H1 (cell line): ENCODE measurements at regions not wholly inside any gene's neighbourhood (a gene's known extent, or its start where the extent isn't known, plus 50 kb on each side); places are given as distances from the start of the nearest gene placed in this dataset.

Experiments used
- BCL11A ChIP-seq, 2 experiments: IDR thresholded peaks; one replicate each; pipeline ENCODE4 v1.6.1; 2011; ENCODE audit warnings: low read depth in 2 of 2, low read length in 2 of 2, mild to moderate bottlenecking in 2 of 2
- CBX8 ChIP-seq: fragments of 300-800, 300-1000 bp; sonication (generic); IDR thresholded peaks from 2 replicates; pipeline ENCODE4 v1.7.1; 2016; ENCODE audit warnings: low read depth, low read length, borderline replicate concordance
- HDAC2 ChIP-seq, 2 experiments: fragments of 300-600 bp in 1 of 2; sonication (generic) in 1 of 2; IDR thresholded peaks; 2 replicates each; pipeline ENCODE4 v1.6.1; 2011 to 2012; ENCODE audit warnings: low read depth in 2 of 2, low read length in 2 of 2, mild to moderate bottlenecking in 2 of 2, moderate library complexity in 2 of 2, borderline replicate concordance in 1 of 2, inconsistent platforms in 1 of 2
- RBBP5 ChIP-seq: IDR thresholded peaks from 2 replicates; pipeline ENCODE4 v1.7.1; 2012; ENCODE audit warnings: low read depth, mild to moderate bottlenecking, inconsistent platforms, low read length, moderate library complexity, borderline replicate concordance
- RXRA ChIP-seq: IDR thresholded peaks from 2 replicates; pipeline ENCODE4 v1.6.1; 2011; ENCODE audit warnings: low read depth, mild to moderate bottlenecking, low read length, moderate library complexity; ENCODE audit not compliant: insufficient read depth
- SIX5 ChIP-seq: IDR thresholded peaks from 2 replicates; pipeline ENCODE4 v1.6.1; 2011; ENCODE audit warnings: mild to moderate bottlenecking, low read depth, low read length
- TF ChIP-seq, protein P1 (sequence below): IDR thresholded peaks from 2 replicates; pipeline ENCODE4 v1.6.1; 2011; ENCODE audit warnings: low read length, improper control_type of control experiment

DNA sequence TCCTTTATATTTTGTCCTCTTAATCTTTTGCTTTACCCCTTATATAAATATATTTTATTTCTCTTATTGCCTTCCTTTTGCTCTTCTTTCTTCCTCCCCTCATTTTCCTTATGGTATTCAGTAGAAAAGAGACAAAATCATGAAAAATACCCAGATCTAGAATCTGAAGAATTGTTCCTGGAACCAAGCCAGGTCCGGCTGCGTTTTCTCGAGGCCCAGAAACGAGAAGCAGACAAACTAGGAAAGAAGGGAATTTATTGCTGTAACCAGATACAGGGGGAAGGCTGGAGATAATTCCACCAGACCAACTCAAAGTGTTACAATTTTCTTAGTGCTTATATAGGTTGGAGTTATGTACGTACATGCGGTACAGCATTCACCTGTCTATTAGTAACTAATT, 328.7 kb downstream of the GABRG1 start (continued):
- TF ChIP-seq RXRA, result no peak
- TF ChIP-seq CBX8, result no peak
- no peak for TF ChIP-seq SIX5
- no peak for TF ChIP-seq BCL11A (IDR thresholded peaks at IDR 0.05; ENCODE audit: low read depth in 2 of 2, low read length in 2 of 2)
- no peak for TF ChIP-seq RBBP5
- TF ChIP-seq HDAC2 (IDR thresholded peaks at IDR 0.05; ENCODE audit: borderline replicate concordance in 1 of 2, low read depth in 2 of 2, low read length in 2 of 2), result no peak
- TF ChIP-seq, protein P1, sequence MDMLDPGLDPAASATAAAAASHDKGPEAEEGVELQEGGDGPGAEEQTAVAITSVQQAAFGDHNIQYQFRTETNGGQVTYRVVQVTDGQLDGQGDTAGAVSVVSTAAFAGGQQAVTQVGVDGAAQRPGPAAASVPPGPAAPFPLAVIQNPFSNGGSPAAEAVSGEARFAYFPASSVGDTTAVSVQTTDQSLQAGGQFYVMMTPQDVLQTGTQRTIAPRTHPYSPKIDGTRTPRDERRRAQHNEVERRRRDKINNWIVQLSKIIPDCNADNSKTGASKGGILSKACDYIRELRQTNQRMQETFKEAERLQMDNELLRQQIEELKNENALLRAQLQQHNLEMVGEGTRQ, result no peak
